Lung microvascular endothelial cell (primary cell): ENCODE measurements at regions not wholly inside any gene's neighbourhood (a gene's known extent, or its start where the extent isn't known, plus 50 kb on each side); places are given as distances from the start of the nearest gene placed in this dataset.
"Not testable (repeated sequence)": the region's sequence is repeated elsewhere in the genome, so short reads cannot be mapped to it uniquely, and the experiment has no call there.

Experiments used
- DNase-seq, 2 donors: peaks; one replicate each; pipeline versions ENCODE4 v3.0.0 to v3.0.0-alpha.2; 2010; ENCODE audit warnings: low read depth in 2 of 2

- DNase-seq = no peak
Observed at GRCh38 chr6:146984251-146984924, 219.8 kb upstream of the STXBP5 start.

- DNase-seq = peak in 1 of 2 donors; percentile 2
Observed at GRCh38 chr6:146985111-146985510, 219.1 kb upstream of the STXBP5 start.

GRCh38 chr6:146985966-146986365 is 218.3 kb upstream of the STXBP5 start:
- no peak for DNase-seq

GRCh38 chr6:146987938-146988337 is 216.3 kb upstream of the STXBP5 start:
- not testable (repeated sequence) for DNase-seq

- DNase-seq = no peak
Observed at GRCh38 chr6:146989860-146990259, 214.4 kb upstream of the STXBP5 start.

- peak in 1 of 2 donors; percentile 56 for DNase-seq
Observed at GRCh38 chr6:146990284-146990683, 213.9 kb upstream of the STXBP5 start.

GRCh38 chr6:146990821-146991798 is 213.1 kb upstream of the STXBP5 start:
- DNase-seq = peak; percentile 63 to 90

- peak in 1 of 2 donors; percentile 79 for DNase-seq
Observed at GRCh38 chr6:146997062-146997461, 207.2 kb upstream of the STXBP5 start.

GRCh38 chr6:146999766-147000165 is 204.5 kb upstream of the STXBP5 start:
- no peak for DNase-seq

- peak; percentile 6 to 52 for DNase-seq
Observed at GRCh38 chr6:147000545-147001488, 203.4 kb upstream of the STXBP5 start.

- DNase-seq = no peak
Observed at GRCh38 chr6:147001621-147002020, 202.6 kb upstream of the STXBP5 start.

GRCh38 chr6:147003186-147003585 is 201.0 kb upstream of the STXBP5 start:
- no peak for DNase-seq

- no peak for DNase-seq
Observed at GRCh38 chr6:147005499-147005898, 198.7 kb upstream of the STXBP5 start.

- DNase-seq = no peak
Observed at GRCh38 chr6:147007441-147007840, 196.8 kb upstream of the STXBP5 start.

- no peak for DNase-seq
Observed at GRCh38 chr6:147009358-147009757, 194.9 kb upstream of the STXBP5 start.

- DNase-seq = no peak
Observed at GRCh38 chr6:147015674-147016073, 188.5 kb upstream of the STXBP5 start.

GRCh38 chr6:147016440-147016839 is 187.8 kb upstream of the STXBP5 start:
- DNase-seq = no peak

- no peak for DNase-seq
Observed at GRCh38 chr6:147017153-147017552, 187.1 kb upstream of the STXBP5 start.

GRCh38 chr6:147019001-147019400 is 185.2 kb upstream of the STXBP5 start:
- no peak for DNase-seq

- DNase-seq = no peak
Observed at GRCh38 chr6:147022041-147022440, 182.2 kb upstream of the STXBP5 start.

- no peak for DNase-seq
Observed at GRCh38 chr6:147023148-147023547, 181.1 kb upstream of the STXBP5 start.
